ENCODE measurements at regions not wholly inside any gene's neighbourhood (a gene's known extent, or its start where the extent isn't known, plus 50 kb on each side); places are given as distances from the start of the nearest gene placed in this dataset.

DNA sequence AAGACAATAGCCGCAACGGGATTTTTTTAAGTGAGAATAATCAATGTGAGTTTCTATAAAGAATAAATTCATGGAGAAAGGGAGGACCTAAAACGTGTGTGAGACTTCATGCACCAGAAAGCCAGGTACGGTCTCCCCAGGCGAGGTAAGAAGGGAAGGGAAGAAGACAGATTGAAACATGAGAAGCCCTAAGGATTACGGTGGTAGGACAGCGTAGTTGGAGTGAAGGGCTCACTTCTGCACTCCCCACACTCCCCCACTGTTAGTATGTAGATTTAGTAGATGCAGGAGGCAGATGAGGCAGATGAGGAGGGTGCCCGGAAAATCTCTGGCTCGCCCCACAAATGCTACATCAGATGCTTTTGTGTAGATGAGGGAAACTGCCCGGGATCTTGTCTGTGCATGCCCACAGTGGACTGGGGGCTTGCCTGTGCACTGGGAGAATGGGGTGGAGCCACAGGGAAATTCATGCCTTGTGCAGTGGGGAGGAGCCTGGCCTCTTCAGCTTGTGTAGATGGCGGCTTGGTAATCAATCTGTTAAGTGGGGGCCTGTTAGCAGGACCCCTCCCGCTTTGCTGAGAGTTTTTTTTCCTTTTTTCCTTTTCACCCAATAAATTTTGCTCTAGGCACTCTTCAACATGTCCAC lies 1544.5 kb upstream of the TENM3 start:
- Histone ChIP-seq H2BK120ac (ENCODE audit: low read depth, low read length) (no peak overlapping the region), H3K9ac (ENCODE audit: low read depth, low read length) (no peak overlapping the region), H3K4me2 (ENCODE audit: low read depth, low read length) (no peak overlapping the region), H2AK5ac (ENCODE audit: low read depth, low read length) (no peak overlapping the region; the same call in 1 of the 2 replicates), H3K79me1 (ENCODE audit: low read depth in 1 of 2, low read length in 2 of 2) (no peaks in the 10 kb centered on the region), H3K36me3 (ENCODE audit: control insufficient read depth, insufficient read depth, low read length) (no peaks in the 10 kb centered on the region), H3K56ac (ENCODE audit: extremely low read depth, insufficient read depth, low read length) (no peak overlapping the region), H2AK9ac (replicated peaks; ENCODE audit: low read depth, low read length, poor library complexity) (no peak overlapping the region), H3K4me1 (ENCODE audit: control insufficient read depth, insufficient read depth, low read length) (no peaks in the 10 kb centered on the region), H3K4me3 (ENCODE audit: insufficient read depth, low read depth, low read length) (no peak overlapping the region), H4K91ac (ENCODE audit: insufficient read depth, low read depth, low read length) (no peak overlapping the region), H2BK5ac (ENCODE audit: low read depth, low read length, poor library complexity, severe bottlenecking) (no peak overlapping the region), H3K23ac (ENCODE audit: low read depth, low read length) (no peak overlapping the region), H3K14ac (replicated peaks; ENCODE audit: low read depth, low read length) (no peak overlapping the region), H4K5ac (ENCODE audit: low read depth, low read length) (no peak overlapping the region; the same call in 1 of the 2 replicates), H2BK15ac (ENCODE audit: low read depth, low read length) (no peak overlapping the region), H3K4ac (ENCODE audit: low read depth, low read length) (no peak overlapping the region), H2BK20ac (ENCODE audit: low read depth, low read length) (no peak overlapping the region), H4K20me1 (ENCODE audit: insufficient read depth, low read length) (no peaks in the 10 kb centered on the region), H3K9me1 (ENCODE audit: insufficient read depth, low read length) (no peaks in the 10 kb centered on the region), H3K27me3 (ENCODE audit: control insufficient read depth, insufficient read depth, low read length) (no peaks in the 10 kb centered on the region), H2AFZ (replicated peaks; ENCODE audit: low read length, poor library complexity) (no peak overlapping the region), H3K18ac (ENCODE audit: low read depth, low read length) (no peak overlapping the region), H3K9me3 (ENCODE audit: control insufficient read depth, insufficient read depth, low read length) (peaks cover 3% of the 10 kb centered on the region; the same call in 1 of the 2 replicates), H4K8ac (ENCODE audit: low read depth in 2 of 2, low read length in 2 of 2) (no peak overlapping the region), H3K27ac (ENCODE audit: insufficient read depth, low read length) (no peak overlapping the region)
- intact Hi-C loops (cut with micrococcal nuclease) (no loop called here), in situ Hi-C loops (cut with MboI; ENCODE audit: low sequenced_read_pairs) (loop anchor here (25.0 kb wide), 1 partner anchor 839 kb away; no protein-coding TSS in a partner anchor), dilution Hi-C loops (cut with HindIII; ENCODE audit: low sequenced_read_pairs, unreplicated experiment) (no loop called here)
- ATAC-seq (ENCODE audit: low read depth) (no peak), DNase-seq (no peak)
- TF ChIP-seq CEBPB (IDR thresholded peaks at IDR 0.05; ENCODE audit: low read depth, low read length): no peak
- TF ChIP-seq RFX5 (IDR thresholded peaks at IDR 0.05; ENCODE audit: low read depth, low read length): no peak
- no peak for TF ChIP-seq MXI1 (IDR thresholded peaks at IDR 0.05; ENCODE audit: borderline replicate concordance, low read depth, low read length)
- no peak for TF ChIP-seq RAD21 (IDR thresholded peaks at IDR 0.05; ENCODE audit: low read length)
- no peak for TF ChIP-seq MAFK (IDR thresholded peaks at IDR 0.05; ENCODE audit: low read depth, low read length)
- TF ChIP-seq BHLHE40 (IDR thresholded peaks at IDR 0.05; ENCODE audit: low read depth, low read length): no peak
- no peak for TF ChIP-seq CHD1 (IDR thresholded peaks at IDR 0.05; ENCODE audit: low read depth, low read length)
- no peak for TF ChIP-seq FOS (IDR thresholded peaks at IDR 0.05; ENCODE audit: low read depth, low read length)
- TF ChIP-seq, protein P1, sequence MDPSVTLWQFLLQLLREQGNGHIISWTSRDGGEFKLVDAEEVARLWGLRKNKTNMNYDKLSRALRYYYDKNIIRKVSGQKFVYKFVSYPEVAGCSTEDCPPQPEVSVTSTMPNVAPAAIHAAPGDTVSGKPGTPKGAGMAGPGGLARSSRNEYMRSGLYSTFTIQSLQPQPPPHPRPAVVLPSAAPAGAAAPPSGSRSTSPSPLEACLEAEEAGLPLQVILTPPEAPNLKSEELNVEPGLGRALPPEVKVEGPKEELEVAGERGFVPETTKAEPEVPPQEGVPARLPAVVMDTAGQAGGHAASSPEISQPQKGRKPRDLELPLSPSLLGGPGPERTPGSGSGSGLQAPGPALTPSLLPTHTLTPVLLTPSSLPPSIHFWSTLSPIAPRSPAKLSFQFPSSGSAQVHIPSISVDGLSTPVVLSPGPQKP (IDR thresholded peaks at IDR 0.05; ENCODE audit: borderline replicate concordance, low read depth, low read length): no peak
- WGBS, 2 experiments (ENCODE audit: extremely low coverage in 2 of 2, insufficient read length in 1 of 2): no CpG with 5 or more reads among the region's 12 CpGs
- no TSS peak for BruUV-seq (replicated peaks)
- POLR2A ChIA-PET (ENCODE audit: unreplicated experiment): no interaction called here
- CTCF ChIA-PET: no interaction called here

Data from IMR-90 (cell line).